ENCODE measurements at regions not wholly inside any gene's neighbourhood (a gene's known extent, or its start where the extent isn't known, plus 50 kb on each side); places are given as distances from the start of the nearest gene placed in this dataset.

DNA sequence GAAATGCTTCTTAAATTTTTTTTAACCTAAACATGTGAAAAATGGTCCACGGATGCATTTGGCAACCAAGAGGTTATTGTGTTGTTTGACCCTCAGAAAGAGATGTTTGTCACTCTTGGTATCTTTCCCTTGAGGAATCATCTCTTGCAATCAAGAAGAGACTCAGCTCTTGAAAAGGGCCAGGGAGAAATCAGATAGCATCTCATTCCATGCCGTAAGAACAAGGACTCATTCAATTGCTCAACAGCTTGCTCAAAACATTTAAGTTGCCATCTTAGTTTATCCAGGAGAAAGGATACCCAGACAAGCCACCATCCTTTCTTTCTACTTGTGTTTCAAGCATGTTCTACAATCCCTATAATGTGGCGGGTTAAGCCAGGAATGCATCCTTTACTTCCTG is 209.5 kb upstream of the LNX1 start:
- TF ChIP-seq CTCF (IDR thresholded peaks at IDR 0.05; ENCODE audit: insufficient read depth, low read depth, low read length), result no peak

DNA sequence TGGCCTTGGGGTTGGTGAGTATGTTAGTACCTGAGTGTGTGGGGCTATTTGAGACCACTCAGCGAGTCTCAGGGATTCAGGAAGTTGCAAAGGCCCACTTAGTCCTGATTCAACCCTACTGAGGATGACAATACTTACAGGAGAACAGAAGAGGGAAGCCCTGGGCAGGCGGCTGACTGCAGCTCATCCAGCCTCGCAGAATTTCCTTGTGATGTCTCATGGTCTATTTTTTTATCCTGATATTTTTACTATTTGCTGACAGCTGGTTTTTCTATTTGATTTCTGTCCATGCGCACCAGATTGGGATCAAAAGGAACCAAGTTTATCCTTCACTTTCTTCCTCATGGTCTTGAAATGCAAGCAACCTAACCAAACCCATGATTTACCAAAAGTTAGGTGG is 201.8 kb upstream of the LNX1 start:
- no peaks in the 10 kb centered on the region for H3K36me3 ChIP-seq (ENCODE audit: control insufficient read depth, insufficient read depth, low read length)
- no peak overlapping the region for H3K4me3 ChIP-seq (ENCODE audit: low read depth, low read length)
- ChIA-PET POLR2A (interaction anchor here (0.5 kb wide), 1 partner anchor 10 kb away, joined by 3 read pairs; no protein-coding TSS in a partner anchor), CTCF (interaction anchor here (0.6 to 1.0 kb wide), 2 partner anchors 15 to 294 kb away, joined by 3 read pairs; no protein-coding TSS in a partner anchor)
- TF ChIP-seq CTCF (IDR thresholded peaks at IDR 0.05; ENCODE audit: insufficient read depth, low read depth, low read length), result no peak
- no peaks in the 10 kb centered on the region; the same call in 1 of the 2 replicates for H3K27me3 ChIP-seq (ENCODE audit: control insufficient read depth, insufficient read depth, low read length)
- no peak for DNase-seq (ENCODE audit: low read depth)

More for the DNA sequence above, 209.5 kb upstream of the LNX1 start:
- H3K27me3 ChIP-seq (ENCODE audit: control insufficient read depth, insufficient read depth, low read length), result no peaks in the 10 kb centered on the region
- no peak for DNase-seq (ENCODE audit: low read depth)
- POLR2A ChIA-PET, result no interaction called here
- no peaks in the 10 kb centered on the region for H3K36me3 ChIP-seq (ENCODE audit: control insufficient read depth, insufficient read depth, low read length)
- H3K4me3 ChIP-seq (ENCODE audit: low read depth, low read length), result no peak overlapping the region
- CTCF ChIA-PET, result interaction anchor here (1.5 kb wide), 1 partner anchor 14 kb away, joined by 5 read pairs; no protein-coding TSS in a partner anchor

GRCh38 chr4:53790286-53790685 is 199.0 kb upstream of the LNX1 start:
- ChIA-PET POLR2A (no interaction called here), CTCF (interaction anchor here (0.8 to 2.2 kb wide), 2 partner anchors 13 to 67 kb away, joined by 4 to 7 read pairs; no protein-coding TSS in a partner anchor)
- no peaks in the 10 kb centered on the region for H3K36me3 ChIP-seq (ENCODE audit: control insufficient read depth, insufficient read depth, low read length)
- no peaks in the 10 kb centered on the region; the same call in 1 of the 2 replicates for H3K27me3 ChIP-seq (ENCODE audit: control insufficient read depth, insufficient read depth, low read length)
- no peak overlapping the region for H3K4me3 ChIP-seq (ENCODE audit: low read depth, low read length)
- no peak for TF ChIP-seq CTCF (IDR thresholded peaks at IDR 0.05; ENCODE audit: insufficient read depth, low read depth, low read length)
- no peak for DNase-seq (ENCODE audit: low read depth)

- no peak overlapping the region for H3K4me3 ChIP-seq (ENCODE audit: low read depth, low read length)
- no peak for DNase-seq (ENCODE audit: low read depth)
- no peaks in the 10 kb centered on the region for H3K36me3 ChIP-seq (ENCODE audit: control insufficient read depth, insufficient read depth, low read length)
- POLR2A ChIA-PET, result no interaction called here
- no peaks in the 10 kb centered on the region; the same call in 1 of the 2 replicates for H3K27me3 ChIP-seq (ENCODE audit: control insufficient read depth, insufficient read depth, low read length)
- CTCF ChIA-PET, result interaction anchor here (0.6 to 1.4 kb wide), 2 partner anchors 17 to 445 kb away, joined by 3 to 5 read pairs; no protein-coding TSS in a partner anchor
- TF ChIP-seq CTCF (IDR thresholded peaks at IDR 0.05; ENCODE audit: insufficient read depth, low read depth, low read length), result no peak
Observed at GRCh38 chr4:53788621-53789020, 197.3 kb upstream of the LNX1 start.

- DNase-seq (ENCODE audit: low read depth), result no peak
- no peak for TF ChIP-seq CTCF (IDR thresholded peaks at IDR 0.05; ENCODE audit: insufficient read depth, low read depth, low read length)
- ChIA-PET POLR2A (no interaction called here), CTCF (interaction anchor here (0.8 to 2.3 kb wide), 3 partner anchors 13 to 78 kb away, joined by 3 to 5 read pairs (median 5); no protein-coding TSS in a partner anchor)
- Histone ChIP-seq H3K36me3 (ENCODE audit: control insufficient read depth, insufficient read depth, low read length) (no peaks in the 10 kb centered on the region), H3K4me3 (ENCODE audit: low read depth, low read length) (no peak overlapping the region), H3K27me3 (ENCODE audit: control insufficient read depth, insufficient read depth, low read length) (no peaks in the 10 kb centered on the region; the same call in 1 of the 2 replicates)
Observed at GRCh38 chr4:53788011-53788410, 196.7 kb upstream of the LNX1 start.
